Hepatocyte (in vitro differentiated cells): ENCODE measurements at regions not wholly inside any gene's neighbourhood (a gene's known extent, or its start where the extent isn't known, plus 50 kb on each side); places are given as distances from the start of the nearest gene placed in this dataset.
"Not testable (repeated sequence)": the region's sequence is repeated elsewhere in the genome, so short reads cannot be mapped to it uniquely, and the experiment has no call there.

Experiments
- EZH2 ChIP-seq: fragments of 200-600 bp; sonication (generic); IDR thresholded peaks from 2 replicates; pipeline ENCODE4 v1.6.1; 2016; ENCODE audit warnings: antibody characterized with exemption, mild to moderate bottlenecking, borderline replicate concordance
- TF ChIP-seq, protein P1 (sequence below): fragments of 200-600 bp; sonication (generic); IDR thresholded peaks from 2 replicates; pipeline ENCODE4 v1.5.1; 2016; ENCODE audit warnings: antibody characterized with exemption, mild to moderate bottlenecking; ENCODE audit not compliant: poor library complexity

DNA sequence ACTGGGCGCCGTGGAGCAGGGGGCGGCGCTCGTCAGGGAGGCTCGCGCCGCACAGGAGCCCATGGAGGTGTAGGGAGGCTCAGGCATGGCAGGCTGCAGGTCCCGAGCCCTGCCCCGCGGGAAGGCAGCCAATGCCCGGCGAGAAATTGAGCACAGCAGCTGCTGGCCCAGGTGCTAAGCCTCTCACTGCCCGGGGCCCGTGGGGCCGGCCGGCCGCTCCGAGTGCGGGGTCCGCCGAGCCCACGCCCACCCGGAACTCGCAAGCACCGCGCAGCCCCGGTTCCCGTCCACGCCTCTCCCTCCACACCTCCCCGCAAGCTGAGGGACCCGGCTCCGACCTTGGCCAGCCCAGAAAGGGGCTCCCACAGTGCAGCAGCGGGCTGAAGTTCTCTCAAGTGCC lies 160.7 kb downstream of the ZIC4 start:
- TF ChIP-seq, protein P1, sequence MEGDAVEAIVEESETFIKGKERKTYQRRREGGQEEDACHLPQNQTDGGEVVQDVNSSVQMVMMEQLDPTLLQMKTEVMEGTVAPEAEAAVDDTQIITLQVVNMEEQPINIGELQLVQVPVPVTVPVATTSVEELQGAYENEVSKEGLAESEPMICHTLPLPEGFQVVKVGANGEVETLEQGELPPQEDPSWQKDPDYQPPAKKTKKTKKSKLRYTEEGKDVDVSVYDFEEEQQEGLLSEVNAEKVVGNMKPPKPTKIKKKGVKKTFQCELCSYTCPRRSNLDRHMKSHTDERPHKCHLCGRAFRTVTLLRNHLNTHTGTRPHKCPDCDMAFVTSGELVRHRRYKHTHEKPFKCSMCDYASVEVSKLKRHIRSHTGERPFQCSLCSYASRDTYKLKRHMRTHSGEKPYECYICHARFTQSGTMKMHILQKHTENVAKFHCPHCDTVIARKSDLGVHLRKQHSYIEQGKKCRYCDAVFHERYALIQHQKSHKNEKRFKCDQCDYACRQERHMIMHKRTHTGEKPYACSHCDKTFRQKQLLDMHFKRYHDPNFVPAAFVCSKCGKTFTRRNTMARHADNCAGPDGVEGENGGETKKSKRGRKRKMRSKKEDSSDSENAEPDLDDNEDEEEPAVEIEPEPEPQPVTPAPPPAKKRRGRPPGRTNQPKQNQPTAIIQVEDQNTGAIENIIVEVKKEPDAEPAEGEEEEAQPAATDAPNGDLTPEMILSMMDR: not testable (repeated sequence)
- not testable (repeated sequence) for TF ChIP-seq EZH2
